HT1080 (cell line): ENCODE measurements at regions not wholly inside any gene's neighbourhood (a gene's known extent, or its start where the extent isn't known, plus 50 kb on each side); places are given as distances from the start of the nearest gene placed in this dataset.

ENCODE experiments used
- DNase-seq: peaks from one replicate; pipeline ENCODE4 v3.0.0-alpha.2; 2015; ENCODE audit warnings: low read depth

DNA sequence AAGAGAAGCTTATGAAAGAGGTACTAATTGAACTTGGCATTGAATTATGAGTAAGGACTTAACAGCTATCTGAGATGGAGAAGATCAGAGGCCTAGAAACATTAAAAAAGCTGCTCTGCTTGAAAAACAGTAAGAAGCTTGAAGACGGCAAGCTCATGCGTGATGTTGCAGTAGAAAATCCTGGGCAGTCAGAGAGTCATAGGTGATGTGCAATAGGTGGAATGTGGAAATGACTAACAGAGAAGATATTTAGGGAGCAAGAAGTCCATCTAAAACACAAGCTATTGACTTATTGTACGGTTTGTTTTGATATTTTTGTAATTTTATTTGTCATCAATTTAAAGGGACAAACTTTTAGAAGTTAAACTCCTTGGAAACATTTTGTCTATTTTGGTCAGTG, 1101.4 kb downstream of the ROBO2 start:
- DNase-seq, result peak; percentile 78

DNA sequence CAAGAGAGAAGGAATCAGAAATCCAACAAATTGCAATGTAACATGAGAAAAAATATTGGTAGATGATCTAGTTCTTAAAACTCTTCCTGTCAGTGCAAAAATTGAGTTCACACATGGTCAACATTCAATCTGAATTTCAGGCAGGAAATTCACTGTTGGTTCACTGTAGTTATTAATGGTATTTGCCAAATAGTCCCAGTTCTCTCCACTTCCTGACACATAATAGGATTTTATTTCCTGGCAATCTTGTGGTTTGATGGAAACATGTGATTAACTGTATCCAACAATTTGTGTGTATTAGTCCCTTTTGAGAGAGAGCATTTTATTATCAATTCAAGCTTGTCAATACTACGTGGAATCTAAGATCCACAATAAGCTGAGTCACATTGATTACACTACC, 1103.1 kb downstream of the ROBO2 start:
- DNase-seq, result no peak

DNA sequence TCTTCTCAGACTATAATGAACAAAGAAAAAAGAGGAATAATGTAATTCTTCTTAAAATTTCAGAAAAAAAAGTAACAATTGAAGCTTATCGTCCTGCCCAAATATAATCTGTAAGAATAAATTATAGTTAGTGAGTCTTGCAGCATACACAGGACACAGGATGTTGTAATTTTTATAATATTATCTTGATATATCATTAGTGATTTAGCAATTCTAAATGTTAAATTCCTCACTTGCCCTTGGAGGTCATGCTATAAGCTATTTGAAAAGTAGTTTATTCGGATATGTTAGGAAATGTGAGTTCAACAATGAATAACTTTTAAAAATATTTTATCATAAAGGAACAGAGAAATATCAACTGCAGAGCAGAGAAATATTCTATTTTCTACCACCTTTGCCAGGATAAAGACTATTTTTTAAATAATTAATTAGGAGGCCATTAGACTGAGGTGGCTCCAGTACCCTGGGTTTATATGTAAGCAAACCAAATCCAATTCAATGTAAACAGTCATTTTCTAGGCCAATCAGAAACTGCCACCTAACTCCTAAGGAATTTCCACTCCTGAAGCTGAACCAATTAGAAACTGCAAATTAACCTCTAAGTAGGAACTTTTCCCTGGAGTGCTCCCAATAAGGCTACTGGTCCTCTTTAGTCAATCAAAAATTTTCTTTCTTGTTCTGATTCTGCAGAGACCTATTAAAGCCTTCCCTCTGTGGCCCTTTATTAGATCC, 1109.3 kb downstream of the ROBO2 start:
- peak; percentile 26 for DNase-seq

DNA sequence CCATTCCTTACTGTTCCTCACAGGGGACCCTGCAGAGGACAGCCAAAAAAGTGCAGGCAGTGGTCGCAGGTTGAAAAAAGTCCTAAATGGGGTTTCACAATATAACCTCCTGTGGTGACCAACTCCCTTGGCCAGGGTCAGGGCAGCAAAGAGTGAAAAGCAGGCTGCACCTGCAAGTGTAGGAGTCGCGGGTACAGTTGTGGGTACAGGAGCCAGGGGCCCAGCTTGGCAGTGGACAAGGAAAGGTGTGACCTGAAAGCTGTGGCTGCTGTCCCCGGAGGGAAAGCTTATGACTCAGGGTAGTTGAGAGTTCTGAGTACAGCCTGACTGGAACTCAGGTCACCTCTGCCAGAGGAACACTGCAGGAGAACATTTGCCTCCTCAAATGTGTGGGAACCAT, 1114.1 kb downstream of the ROBO2 start:
- DNase-seq, result no peak

DNA sequence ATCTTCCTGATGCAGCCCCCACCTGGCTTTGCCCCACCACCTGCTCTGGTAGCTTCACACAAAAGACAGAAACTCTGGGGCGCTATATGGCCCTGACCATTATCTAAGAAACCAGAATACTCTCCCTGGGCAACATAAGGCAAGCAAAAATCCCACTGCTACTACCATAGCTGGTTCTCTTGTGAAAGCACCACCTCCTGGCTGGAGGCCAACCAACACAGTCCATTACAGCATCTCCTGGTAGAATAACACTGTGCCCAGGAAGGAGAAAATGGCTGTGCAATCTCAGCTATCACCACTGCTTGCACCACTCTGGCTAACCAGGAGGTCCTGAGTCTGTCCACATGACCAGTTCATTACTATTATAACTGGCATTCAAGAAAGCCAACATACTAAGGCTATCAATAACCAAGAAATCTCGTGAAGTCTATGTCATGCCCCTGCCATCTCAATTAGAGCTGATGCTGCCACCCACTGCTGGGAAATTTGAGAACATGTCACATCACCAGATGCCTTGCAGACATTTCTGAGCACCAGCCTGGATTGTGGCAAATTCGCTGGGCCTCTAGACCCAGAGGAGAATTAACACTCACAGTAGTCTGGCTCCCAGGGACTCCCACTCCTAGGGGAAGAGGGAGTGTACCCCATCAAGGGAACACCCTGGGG, 1114.8 kb downstream of the ROBO2 start:
- DNase-seq, result no peak

DNA sequence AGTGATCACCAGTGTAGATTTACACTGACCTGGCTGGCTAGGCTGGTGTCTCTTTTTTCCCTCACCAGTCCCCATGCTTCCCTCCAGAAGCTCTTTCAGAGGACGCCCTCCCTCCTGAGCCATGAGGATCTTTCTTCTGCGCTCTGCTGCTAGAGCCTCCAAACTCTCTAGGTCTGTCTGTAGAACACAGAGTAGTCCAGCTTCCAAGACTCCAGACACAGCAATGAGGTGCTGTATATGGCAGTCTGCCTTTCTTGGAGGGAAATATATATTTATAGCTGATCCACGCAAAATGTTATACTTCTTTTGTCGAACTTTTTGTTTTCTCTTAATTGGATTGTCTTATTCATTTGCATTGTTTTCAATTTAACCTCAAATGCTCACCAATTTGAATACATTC, 1121.8 kb downstream of the ROBO2 start:
- DNase-seq, result no peak

DNA sequence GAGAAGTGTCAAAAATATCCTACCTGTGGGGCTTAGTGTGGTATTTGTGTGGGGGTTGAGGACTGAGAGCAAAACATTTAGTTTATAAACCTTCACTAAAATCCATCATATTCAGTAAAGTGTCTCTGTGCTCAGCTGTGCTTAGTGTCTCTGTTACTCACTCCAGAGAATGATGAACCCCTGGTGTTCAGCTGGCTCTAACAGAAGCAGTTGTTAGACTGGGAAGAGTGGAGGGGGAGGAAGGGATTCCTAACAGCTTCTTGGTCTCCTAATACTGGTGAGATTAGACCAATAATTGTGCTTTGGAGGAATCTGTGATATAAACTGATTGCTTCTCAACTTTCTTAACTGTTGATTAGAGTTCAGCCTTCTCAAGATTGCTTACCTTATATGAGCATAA, 1123.5 kb downstream of the ROBO2 start:
- no peak for DNase-seq

DNA sequence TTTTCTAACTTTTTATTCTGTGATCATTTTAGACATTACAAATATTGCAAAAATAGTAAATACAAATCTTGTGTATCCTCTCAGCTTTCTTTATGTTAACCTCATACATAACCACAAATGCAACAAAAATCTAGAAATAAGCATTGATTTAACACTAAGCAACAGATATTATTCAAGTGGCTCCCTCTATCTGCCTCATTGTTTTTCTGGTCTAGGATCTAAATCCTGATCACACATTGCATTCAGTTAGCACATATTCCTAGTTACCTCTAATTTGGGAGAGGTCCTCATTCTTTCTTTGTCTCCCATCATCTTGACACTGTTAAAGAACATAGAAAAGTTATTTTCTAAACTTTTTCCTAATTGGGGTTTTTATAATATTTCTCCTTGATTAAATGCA, 1126.0 kb downstream of the ROBO2 start:
- DNase-seq, result no peak

DNA sequence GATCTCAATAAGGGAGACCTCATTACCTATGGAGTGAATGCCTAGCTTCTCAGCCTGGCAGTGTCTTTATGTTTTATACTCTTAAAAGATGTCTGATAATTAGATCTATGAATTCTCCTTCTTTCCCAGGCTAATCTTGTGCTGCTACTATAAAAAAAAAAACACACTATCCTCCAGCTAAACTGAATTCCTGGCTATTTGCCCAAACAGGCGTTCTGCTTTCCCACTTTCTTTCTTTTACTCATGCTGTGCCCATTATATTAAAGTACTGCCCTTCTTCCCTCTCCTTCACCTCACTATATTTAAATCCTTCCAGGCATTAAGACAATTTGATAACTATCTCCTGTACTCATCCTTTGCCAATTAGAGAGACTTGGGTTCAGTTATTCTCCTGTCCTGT, 1134.9 kb downstream of the ROBO2 start:
- no peak for DNase-seq

DNA sequence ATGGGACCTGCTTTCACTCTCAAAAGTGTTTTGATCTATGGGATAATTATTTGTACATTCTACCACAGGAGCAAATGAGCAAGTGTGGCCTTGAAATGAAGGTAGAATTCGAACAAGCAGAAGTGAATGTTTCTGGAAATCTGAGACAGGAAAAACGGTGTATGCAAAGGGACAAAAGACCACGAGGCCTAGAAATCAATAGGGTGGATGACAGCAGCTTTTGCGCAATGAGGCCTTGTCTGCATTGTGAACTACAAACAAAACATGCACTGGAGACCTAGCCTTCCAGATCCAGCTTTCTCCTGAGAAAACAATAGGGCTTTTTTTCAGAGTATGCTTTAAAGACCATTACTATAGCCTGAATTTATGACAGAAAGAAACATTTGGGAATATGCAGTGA, 1137.0 kb downstream of the ROBO2 start:
- DNase-seq, result no peak

DNA sequence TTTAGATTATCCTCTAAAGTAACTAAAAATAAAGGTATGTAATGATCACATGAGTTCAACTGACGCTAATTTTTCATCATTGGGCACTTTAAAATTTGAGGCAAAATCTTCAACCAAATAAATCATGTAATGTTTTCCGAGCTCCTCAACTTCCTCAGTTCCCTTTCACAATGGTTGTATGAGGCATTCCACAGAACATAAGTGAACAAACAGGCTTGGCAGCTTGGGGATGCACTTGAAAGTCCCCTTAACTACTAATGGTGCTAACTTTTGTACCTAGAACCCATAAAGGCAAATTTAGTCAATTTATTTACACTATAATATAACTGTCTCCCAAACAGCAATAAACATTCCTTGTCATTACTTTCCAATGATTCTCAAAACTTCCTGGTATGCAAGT, 1137.9 kb downstream of the ROBO2 start:
- DNase-seq, result no peak

DNA sequence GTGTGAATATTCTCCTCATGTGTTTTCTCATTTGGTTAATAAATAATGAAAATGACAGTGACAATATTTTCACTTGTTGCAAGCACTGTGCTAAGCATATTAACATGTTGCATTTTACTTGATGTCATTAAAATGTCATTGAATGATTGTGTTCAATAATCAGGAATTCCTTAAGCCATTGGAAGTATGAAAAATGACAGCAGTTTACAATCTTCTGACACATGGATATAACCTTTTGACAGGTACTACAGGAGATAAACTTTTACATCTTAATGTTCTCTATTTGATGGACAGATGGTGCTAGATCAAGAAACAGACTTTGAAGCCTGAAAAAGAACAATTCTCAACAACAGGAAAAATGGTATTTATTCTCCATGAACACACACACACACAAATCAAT, 1138.3 kb downstream of the ROBO2 start:
- no peak for DNase-seq

DNA sequence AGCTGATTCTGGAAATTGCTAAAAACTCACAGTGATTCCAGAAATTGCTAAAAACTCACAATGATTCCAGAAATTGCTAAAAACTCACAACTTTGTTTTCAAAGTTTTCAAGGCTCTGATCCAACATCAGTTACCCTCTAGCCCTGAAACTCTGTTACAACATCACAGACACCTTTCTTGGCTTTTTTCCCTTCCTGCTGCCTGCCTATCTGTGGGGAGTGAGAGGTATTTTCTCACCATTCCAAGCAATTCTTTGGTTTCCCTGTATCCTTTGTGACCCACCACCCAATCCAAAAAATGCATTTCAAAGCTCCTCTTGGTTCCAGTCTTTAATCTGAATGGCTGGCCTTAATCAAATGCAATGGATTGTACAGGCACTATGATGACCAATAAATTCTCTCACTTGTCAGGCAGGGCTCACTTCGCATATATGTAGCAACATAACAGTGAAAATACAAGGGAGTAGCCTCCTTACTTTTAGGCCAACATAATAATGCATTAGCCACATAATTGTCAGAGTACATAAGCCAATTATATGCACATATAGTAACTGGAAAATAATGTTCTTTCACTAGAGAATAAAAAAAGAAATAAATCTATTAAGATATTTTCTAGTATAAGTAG, 1139.0 kb downstream of the ROBO2 start:
- DNase-seq, result no peak

DNA sequence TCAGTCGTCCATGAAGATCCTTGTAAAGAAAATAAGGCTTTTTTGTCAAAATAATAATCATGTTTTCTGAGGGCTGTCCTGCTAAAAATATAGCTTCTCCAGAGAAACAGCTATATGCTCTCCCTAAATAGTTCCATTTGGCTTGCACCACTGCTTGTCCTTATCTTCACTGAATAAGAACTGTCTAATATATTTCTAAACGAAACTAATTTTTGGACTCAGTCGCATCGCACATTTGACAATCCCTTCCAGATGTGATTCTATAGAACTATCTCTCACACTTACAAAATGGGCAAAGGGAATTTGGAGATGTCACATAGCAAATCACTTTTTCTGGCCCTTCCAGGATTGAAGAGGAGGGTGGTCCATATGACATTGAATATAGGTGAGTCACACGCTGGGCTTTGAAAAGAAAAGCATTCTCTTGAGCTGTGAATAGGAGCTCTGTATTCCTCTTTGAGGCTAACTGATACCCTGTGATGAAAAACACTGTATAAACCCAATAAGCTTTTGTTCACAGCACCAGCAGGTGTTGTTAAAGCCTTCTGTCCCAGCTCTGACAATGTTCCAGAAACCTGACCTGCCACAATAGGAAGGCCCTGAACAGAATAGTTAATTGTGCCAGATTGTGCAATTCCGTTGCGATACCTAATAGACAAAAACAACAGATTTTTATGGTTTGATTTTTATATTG, 1144.2 kb downstream of the ROBO2 start:
- peak; percentile 16 for DNase-seq

DNA sequence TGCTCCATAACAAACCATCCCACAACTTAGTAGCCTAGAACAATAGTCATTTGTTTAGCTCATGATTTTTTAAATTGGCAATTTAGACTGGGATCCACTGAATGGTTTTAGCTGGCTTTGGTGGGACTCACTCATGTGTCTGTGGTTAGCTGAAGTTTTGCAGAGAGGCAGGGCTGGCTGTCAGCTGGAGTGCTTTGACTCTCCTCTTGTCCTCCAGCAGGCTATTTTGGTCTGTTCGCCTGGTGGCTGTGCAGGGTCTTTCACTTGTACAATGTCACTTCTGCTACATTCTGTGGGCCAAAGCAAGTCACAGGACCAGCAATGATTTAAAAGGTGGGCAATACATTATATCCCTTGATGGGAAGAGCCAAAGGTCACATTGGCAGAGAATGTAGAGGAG, 1146.5 kb downstream of the ROBO2 start:
- no peak for DNase-seq

DNA sequence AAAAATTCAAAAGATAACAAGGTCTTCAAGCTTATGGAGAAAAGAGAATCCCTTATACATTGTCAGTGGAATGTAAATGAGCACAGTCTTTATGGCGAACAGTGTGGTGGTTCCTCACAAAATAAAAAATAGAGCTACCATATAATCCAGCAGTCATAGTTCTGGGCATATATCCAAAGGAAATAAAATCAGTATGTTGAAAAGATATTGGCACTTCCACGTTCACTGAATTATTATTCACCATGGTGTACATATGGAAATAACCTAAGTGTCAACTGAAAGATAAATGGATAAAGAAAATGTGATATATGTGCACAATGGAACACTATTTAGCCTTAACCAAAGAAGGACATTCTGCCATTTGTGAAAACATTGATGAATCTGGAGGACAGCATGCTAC, 1161.2 kb downstream of the ROBO2 start:
- DNase-seq, result no peak

DNA sequence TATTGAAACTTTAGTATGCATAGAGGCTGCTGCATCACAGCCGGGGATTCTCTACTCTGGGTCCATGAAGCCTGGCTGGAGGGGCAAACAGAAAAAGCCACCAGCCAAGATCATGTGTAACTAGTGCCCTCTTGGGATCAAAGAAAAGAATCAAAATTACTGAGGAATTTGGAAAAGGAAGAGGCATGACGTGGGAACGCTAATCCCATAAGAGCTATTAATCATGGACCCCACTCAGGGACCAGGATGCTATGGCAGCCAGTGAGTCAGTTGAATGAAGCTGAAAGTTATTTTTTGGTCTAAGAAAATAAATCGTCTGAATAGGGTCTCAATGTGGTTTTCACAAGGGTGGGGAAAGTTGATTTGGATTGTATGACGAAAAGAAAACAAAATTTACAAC, 1165.1 kb downstream of the ROBO2 start:
- peak; percentile 79 for DNase-seq

DNA sequence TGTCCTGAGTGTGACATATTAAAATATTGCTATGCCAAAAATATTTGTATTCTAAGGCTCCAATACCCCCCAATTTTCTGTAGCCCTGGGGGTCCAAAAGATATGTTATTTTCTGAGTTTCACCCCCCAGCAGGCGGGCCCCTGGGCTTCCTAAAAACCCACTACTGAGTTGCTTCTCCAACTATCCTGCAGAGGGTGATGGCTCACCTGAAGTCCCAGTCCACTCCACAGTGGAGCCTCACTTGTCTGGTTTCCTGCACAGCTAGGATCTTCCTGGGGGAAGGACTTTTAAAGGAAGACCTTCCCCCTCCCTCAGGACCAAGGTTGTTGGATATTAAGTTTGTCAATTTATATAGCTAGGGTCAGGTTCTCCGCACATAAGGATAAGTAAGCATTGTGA, 1181.4 kb downstream of the ROBO2 start:
- no peak for DNase-seq

DNA sequence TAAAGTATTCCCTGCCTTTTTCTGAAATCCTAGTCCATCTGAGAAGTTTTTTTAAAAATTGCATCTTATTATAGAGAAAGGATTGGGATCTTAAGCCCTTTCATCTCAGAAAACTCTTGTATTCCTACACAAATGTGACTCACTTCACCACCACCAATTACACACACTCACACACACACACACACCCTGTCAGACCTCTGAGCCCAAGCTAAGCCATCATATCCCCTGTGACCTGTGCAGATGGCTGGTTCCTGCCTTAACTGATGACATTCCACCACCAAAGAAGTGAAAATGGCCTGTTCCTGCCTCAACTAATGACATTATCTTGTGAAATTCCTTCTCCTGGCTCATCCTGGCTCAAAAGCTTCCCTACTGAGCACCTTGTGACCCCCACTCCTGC, 1181.9 kb downstream of the ROBO2 start:
- DNase-seq, result peak; percentile 7

DNA sequence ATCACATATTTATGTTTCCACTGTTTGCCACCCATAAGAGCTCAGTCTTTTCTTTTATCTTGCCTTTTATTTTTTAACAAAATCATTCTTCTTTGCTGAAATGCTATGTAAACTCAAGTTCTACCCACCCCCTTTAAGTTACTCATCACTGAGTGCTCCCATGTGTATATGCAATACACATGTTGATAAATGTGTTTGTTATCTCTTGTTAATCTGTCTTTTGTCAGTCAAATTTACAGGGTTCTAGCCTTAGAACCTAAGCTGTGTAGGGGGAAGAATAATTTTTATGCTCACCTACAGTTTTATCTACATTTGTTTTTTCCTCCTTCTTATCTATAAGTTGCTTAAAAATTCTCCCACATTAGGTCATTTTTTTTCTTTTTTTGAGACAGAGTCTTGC, 1195.9 kb downstream of the ROBO2 start:
- no peak for DNase-seq

DNA sequence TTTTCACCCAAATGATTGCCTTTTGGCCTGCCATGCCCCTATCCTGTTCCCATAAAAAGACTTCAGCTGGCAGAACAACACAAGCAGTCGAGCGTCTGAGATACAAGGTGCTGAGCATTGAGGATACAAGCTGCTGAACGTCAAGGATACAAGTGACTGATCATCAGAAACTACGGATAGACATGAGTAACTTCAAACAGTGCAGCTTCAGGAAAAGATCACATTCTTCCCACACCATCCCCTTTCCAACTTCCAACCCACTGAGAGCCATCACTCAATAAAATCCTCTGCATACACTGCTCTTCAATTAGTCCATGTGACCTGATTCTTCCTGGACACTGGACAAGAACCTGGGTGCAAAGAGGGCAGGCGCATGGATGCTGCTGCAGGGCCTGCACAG, 1198.9 kb downstream of the ROBO2 start:
- DNase-seq, result no peak

DNA sequence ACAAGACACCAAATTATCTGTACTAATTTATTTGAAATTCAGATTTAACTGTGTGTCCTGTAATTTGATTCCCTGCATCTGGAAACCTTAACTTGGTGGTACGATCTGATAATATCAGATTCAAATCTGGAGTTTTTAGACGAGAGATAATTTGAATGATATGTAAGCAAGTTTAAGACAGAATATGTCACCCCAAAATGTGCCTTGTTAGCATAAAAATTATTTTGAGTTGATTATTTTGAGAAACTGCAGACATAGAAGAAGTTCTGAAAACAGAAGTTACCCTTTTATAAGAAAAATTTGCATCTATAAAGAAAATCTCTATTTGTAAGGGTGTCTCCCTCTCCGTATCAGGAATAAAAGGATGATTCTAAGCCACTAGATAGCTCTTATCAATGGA, 1202.8 kb downstream of the ROBO2 start:
- DNase-seq, result no peak
